Ectodermal cell (in vitro differentiated cells): ENCODE measurements at regions not wholly inside any gene's neighbourhood (a gene's known extent, or its start where the extent isn't known, plus 50 kb on each side); places are given as distances from the start of the nearest gene placed in this dataset.

ENCODE experiments used
- H3K27ac ChIP-seq: 2 replicates; pipeline ENCODE4 v1.7.0; 2013; ENCODE audit warnings: mild to moderate bottlenecking, low read depth, low read length; ENCODE audit not compliant: insufficient read depth, poor library complexity, severe bottlenecking
- H3K27me3 ChIP-seq: 2 replicates; pipeline ENCODE4 v1.7.0; 2013; ENCODE audit warnings: mild to moderate bottlenecking, low read length; ENCODE audit not compliant: insufficient read depth, control insufficient read depth, poor library complexity, severe bottlenecking
- H3K36me3 ChIP-seq: one replicate; pipeline ENCODE4 v1.7.0; 2013; ENCODE audit warnings: low read length; ENCODE audit not compliant: control insufficient read depth, insufficient read depth
- H3K4me1 ChIP-seq: one replicate; pipeline ENCODE4 v1.7.0; 2013; ENCODE audit warnings: low read length; ENCODE audit not compliant: control insufficient read depth, insufficient read depth
- H3K4me3 ChIP-seq: 2 replicates; pipeline ENCODE4 v1.7.0; 2013; ENCODE audit warnings: low read depth, low read length, control low read depth; ENCODE audit not compliant: insufficient read depth
- H3K9me3 ChIP-seq: 2 replicates; pipeline ENCODE4 v1.7.0; 2013; ENCODE audit warnings: mild to moderate bottlenecking, low read length, moderate library complexity; ENCODE audit not compliant: control insufficient read depth
- WGBS, 2 experiments: methylation state at CpG; one replicate each; pipeline ENCODE4 v1.1.7; 2013; ENCODE audit warnings: missing lambda C conversion rate in 2 of 2; 5-methylcytosine and 5-hydroxymethylcytosine counted together

GRCh38 chr3:59486520-59486919 lies 436.7 kb upstream of the CFAP20DC start:
- Histone ChIP-seq H3K36me3 (no peaks in the 10 kb centered on the region), H3K27me3 (no peaks in the 10 kb centered on the region), H3K27ac (no peak overlapping the region), H3K9me3 (no peaks in the 10 kb centered on the region), H3K4me3 (no peak overlapping the region), H3K4me1 (no peaks in the 10 kb centered on the region)
- 49 to 64% methylated on average over 2 to 3 of the region's 3 CpGs for WGBS, 2 experiments

GRCh38 chr3:59483191-59483590 lies 433.4 kb upstream of the CFAP20DC start:
- Histone ChIP-seq H3K9me3 (no peaks in the 10 kb centered on the region), H3K4me3 (no peak overlapping the region), H3K36me3 (no peaks in the 10 kb centered on the region), H3K27me3 (no peaks in the 10 kb centered on the region), H3K4me1 (no peaks in the 10 kb centered on the region), H3K27ac (no peak overlapping the region)
- WGBS, 2 experiments = 91 to 92% methylated on average over 2 to 3 of the region's 3 CpGs

- Histone ChIP-seq H3K27ac (no peak overlapping the region), H3K4me1 (no peaks in the 10 kb centered on the region)
These were observed 432.9 kb upstream of the CFAP20DC start for GRCh38 chr3:59482684-59483083.

GRCh38 chr3:59481776-59482400 lies 432.1 kb upstream of the CFAP20DC start:
- no peaks in the 10 kb centered on the region for H3K9me3 ChIP-seq
- no peak overlapping the region for H3K27ac ChIP-seq
- H3K27me3 ChIP-seq = no peaks in the 10 kb centered on the region
- 85 to 88% methylated on average over 3 of the region's 3 CpGs for WGBS, 2 experiments
- H3K4me1 ChIP-seq = no peaks in the 10 kb centered on the region
- H3K36me3 ChIP-seq = no peaks in the 10 kb centered on the region
- no peak overlapping the region for H3K4me3 ChIP-seq

More at GRCh38 chr3:59482684-59483083, 432.9 kb upstream of the CFAP20DC start:
- Histone ChIP-seq H3K4me3 (no peak overlapping the region), H3K27me3 (no peaks in the 10 kb centered on the region), H3K36me3 (no peaks in the 10 kb centered on the region), H3K9me3 (no peaks in the 10 kb centered on the region)
- WGBS, 2 experiments = 92 to 99% methylated on average over 5 of the region's 5 CpGs

- Histone ChIP-seq H3K27me3 (no peaks in the 10 kb centered on the region), H3K4me3 (no peak overlapping the region), H3K27ac (no peak overlapping the region), H3K36me3 (no peaks in the 10 kb centered on the region), H3K4me1 (no peaks in the 10 kb centered on the region), H3K9me3 (no peaks in the 10 kb centered on the region)
- WGBS, 2 experiments = 91% methylated on average over 4 to 5 of the region's 5 CpGs
These were observed 430.7 kb upstream of the CFAP20DC start for GRCh38 chr3:59480486-59480995.

- WGBS, 2 experiments = 95 to 97% methylated on average over 3 to 4 of the region's 4 CpGs
- H3K9me3 ChIP-seq = no peaks in the 10 kb centered on the region
- no peaks in the 10 kb centered on the region for H3K36me3 ChIP-seq
- H3K27ac ChIP-seq = no peak overlapping the region
- no peaks in the 10 kb centered on the region for H3K4me1 ChIP-seq
- H3K4me3 ChIP-seq = no peak overlapping the region
- H3K27me3 ChIP-seq = no peaks in the 10 kb centered on the region
These were observed 423.8 kb upstream of the CFAP20DC start for GRCh38 chr3:59473636-59474035.

- WGBS, 2 experiments = 90 to 100% methylated on average over 2 of the region's 3 CpGs
- Histone ChIP-seq H3K36me3 (no peaks in the 10 kb centered on the region), H3K27ac (no peak overlapping the region), H3K27me3 (no peaks in the 10 kb centered on the region), H3K4me3 (no peak overlapping the region), H3K9me3 (no peaks in the 10 kb centered on the region), H3K4me1 (no peaks in the 10 kb centered on the region)
These were observed 422.7 kb upstream of the CFAP20DC start for GRCh38 chr3:59472541-59472940.

- Histone ChIP-seq H3K27me3 (no peaks in the 10 kb centered on the region), H3K27ac (no peak overlapping the region), H3K36me3 (no peaks in the 10 kb centered on the region), H3K4me1 (no peaks in the 10 kb centered on the region), H3K4me3 (no peak overlapping the region), H3K9me3 (no peaks in the 10 kb centered on the region)
- 100% methylated on average over 2 of the region's 2 CpGs for WGBS, 2 experiments
These were observed 420.3 kb upstream of the CFAP20DC start for GRCh38 chr3:59469948-59470723.

GRCh38 chr3:59467476-59467875 lies 417.7 kb upstream of the CFAP20DC start:
- Histone ChIP-seq H3K27me3 (no peaks in the 10 kb centered on the region), H3K4me3 (no peak overlapping the region), H3K27ac (no peak overlapping the region), H3K4me1 (no peaks in the 10 kb centered on the region), H3K36me3 (no peaks in the 10 kb centered on the region), H3K9me3 (no peaks in the 10 kb centered on the region)
- 85 to 96% methylated on average over 3 of the region's 4 CpGs for WGBS, 2 experiments

GRCh38 chr3:59464187-59464586 lies 414.4 kb upstream of the CFAP20DC start:
- Histone ChIP-seq H3K27ac (no peak overlapping the region), H3K4me3 (no peak overlapping the region), H3K4me1 (no peaks in the 10 kb centered on the region), H3K9me3 (no peaks in the 10 kb centered on the region), H3K27me3 (no peaks in the 10 kb centered on the region), H3K36me3 (no peaks in the 10 kb centered on the region)
- WGBS, 2 experiments = 96 to 98% methylated on average over 6 of the region's 6 CpGs
